ENCODE measurements at regions not wholly inside any gene's neighbourhood (a gene's known extent, or its start where the extent isn't known, plus 50 kb on each side); places are given as distances from the start of the nearest gene placed in this dataset.

DNA sequence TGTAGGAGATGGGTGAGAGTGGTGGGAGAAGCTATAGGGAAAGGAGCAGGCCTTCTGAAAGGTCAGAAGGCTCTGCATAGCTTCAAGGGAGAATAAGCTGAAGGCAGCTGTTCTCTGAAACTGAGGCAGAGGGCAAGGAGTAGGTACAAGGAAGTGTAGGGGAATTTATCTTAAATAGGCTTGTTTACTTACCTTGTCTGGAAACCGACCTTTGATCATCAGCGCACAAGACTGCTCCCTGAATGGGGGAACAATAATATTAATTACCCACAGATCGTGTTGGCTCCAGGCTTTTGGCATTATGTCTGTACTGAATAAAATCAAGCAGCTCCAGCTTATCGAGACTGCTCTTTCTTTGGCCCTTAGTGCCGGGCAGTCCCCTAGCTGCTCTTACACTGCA, 175.5 kb upstream of the MAGEB16 start:
- Histone ChIP-seq H3F3A (ENCODE audit: insufficient read depth, low read length, poor library complexity, severe bottlenecking) (no peaks in the 10 kb centered on the region), H3K79me2 (replicated peaks; ENCODE audit: insufficient read depth, low read length) (no peaks in the 10 kb centered on the region), H3K4me2 (ENCODE audit: low read length) (no peak overlapping the region), H3K9me2 (ENCODE audit: insufficient read depth, low read length) (no peaks in the 10 kb centered on the region), H2AFZ (ENCODE audit: low read depth, low read length) (no peak overlapping the region), H3K27me3 (ENCODE audit: insufficient read depth, low read depth, low read length) (no peaks in the 10 kb centered on the region), H3K27ac (ENCODE audit: low read length) (no peak overlapping the region), H3K4me3 (ENCODE audit: low read length) (no peak overlapping the region), H3K36me3 (ENCODE audit: insufficient read depth, low read length) (no peaks in the 10 kb centered on the region), H4K20me1 (ENCODE audit: insufficient read depth) (no peaks in the 10 kb centered on the region), H3K9ac (ENCODE audit: low read length) (no peak overlapping the region), H3K9me3 (ENCODE audit: low read length) (no peaks in the 10 kb centered on the region)
- TF ChIP-seq MXI1 (conservative IDR thresholded peaks at IDR 0.05; ENCODE audit: poor library complexity, severe bottlenecking), result no peak
- TF ChIP-seq EP300 (conservative IDR thresholded peaks at IDR 0.05; ENCODE audit: poor library complexity, severe bottlenecking), result no peak
- TF ChIP-seq, protein P1, sequence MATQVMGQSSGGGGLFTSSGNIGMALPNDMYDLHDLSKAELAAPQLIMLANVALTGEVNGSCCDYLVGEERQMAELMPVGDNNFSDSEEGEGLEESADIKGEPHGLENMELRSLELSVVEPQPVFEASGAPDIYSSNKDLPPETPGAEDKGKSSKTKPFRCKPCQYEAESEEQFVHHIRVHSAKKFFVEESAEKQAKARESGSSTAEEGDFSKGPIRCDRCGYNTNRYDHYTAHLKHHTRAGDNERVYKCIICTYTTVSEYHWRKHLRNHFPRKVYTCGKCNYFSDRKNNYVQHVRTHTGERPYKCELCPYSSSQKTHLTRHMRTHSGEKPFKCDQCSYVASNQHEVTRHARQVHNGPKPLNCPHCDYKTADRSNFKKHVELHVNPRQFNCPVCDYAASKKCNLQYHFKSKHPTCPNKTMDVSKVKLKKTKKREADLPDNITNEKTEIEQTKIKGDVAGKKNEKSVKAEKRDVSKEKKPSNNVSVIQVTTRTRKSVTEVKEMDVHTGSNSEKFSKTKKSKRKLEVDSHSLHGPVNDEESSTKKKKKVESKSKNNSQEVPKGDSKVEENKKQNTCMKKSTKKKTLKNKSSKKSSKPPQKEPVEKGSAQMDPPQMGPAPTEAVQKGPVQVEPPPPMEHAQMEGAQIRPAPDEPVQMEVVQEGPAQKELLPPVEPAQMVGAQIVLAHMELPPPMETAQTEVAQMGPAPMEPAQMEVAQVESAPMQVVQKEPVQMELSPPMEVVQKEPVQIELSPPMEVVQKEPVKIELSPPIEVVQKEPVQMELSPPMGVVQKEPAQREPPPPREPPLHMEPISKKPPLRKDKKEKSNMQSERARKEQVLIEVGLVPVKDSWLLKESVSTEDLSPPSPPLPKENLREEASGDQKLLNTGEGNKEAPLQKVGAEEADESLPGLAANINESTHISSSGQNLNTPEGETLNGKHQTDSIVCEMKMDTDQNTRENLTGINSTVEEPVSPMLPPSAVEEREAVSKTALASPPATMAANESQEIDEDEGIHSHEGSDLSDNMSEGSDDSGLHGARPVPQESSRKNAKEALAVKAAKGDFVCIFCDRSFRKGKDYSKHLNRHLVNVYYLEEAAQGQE (IDR thresholded peaks at IDR 0.05; ENCODE audit: borderline replicate concordance), result no peak
- no peak for TF ChIP-seq TAF1 (IDR thresholded peaks at IDR 0.05; ENCODE audit: low read depth)
- no peak for TF ChIP-seq POLR2AphosphoS5 (IDR thresholded peaks at IDR 0.05)
- TF ChIP-seq CTCF (IDR thresholded peaks at IDR 0.05; ENCODE audit: poor library complexity, severe bottlenecking), result no peak
- TF ChIP-seq RAD21 (conservative IDR thresholded peaks at IDR 0.05), result no peak
- TF ChIP-seq EZH2 (IDR thresholded peaks at IDR 0.05; ENCODE audit: borderline replicate concordance, insufficient read depth, low read length, poor library complexity, severe bottlenecking), result no peak
- no peak for TF ChIP-seq SMC3 (conservative IDR thresholded peaks at IDR 0.05; ENCODE audit: poor library complexity)

DNA sequence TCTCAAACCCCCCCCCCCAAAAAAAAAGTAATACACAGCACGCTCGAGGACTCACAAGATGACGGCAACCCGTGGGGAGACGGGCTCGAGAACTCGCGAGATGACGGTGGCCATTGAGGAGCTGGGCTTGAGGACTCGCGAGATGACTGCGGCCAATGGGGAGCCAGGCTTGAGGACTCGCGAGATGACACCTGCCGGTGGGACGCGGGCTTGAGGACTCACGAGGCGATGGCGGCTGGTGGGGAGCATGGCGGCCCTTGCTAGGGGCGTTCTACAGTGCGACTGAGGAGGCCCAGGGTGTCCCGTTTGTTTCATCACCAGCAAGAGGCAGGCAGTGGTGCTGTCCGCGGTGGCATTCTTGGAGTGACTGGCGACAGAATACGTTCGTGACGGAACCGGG, 172.4 kb upstream of the MAGEB16 start:
- H4K20me1 ChIP-seq (ENCODE audit: insufficient read depth), result no peaks in the 10 kb centered on the region
- no peaks in the 10 kb centered on the region for H3K9me3 ChIP-seq (ENCODE audit: low read length)
- TF ChIP-seq POLR2AphosphoS5 (IDR thresholded peaks at IDR 0.05), result no peak
- TF ChIP-seq SMC3 (conservative IDR thresholded peaks at IDR 0.05; ENCODE audit: poor library complexity), result no peak
- no peak for TF ChIP-seq MXI1 (conservative IDR thresholded peaks at IDR 0.05; ENCODE audit: poor library complexity, severe bottlenecking)
- TF ChIP-seq CTCF (IDR thresholded peaks at IDR 0.05; ENCODE audit: poor library complexity, severe bottlenecking), result no peak
- no peak for TF ChIP-seq TAF1 (IDR thresholded peaks at IDR 0.05; ENCODE audit: low read depth)
- TF ChIP-seq EZH2 (IDR thresholded peaks at IDR 0.05; ENCODE audit: borderline replicate concordance, insufficient read depth, low read length, poor library complexity, severe bottlenecking), result no peak
- TF ChIP-seq RAD21 (conservative IDR thresholded peaks at IDR 0.05), result no peak
- no peak for TF ChIP-seq EP300 (conservative IDR thresholded peaks at IDR 0.05; ENCODE audit: poor library complexity, severe bottlenecking)
- TF ChIP-seq, protein P1 (IDR thresholded peaks at IDR 0.05; ENCODE audit: borderline replicate concordance), result no peak
- H3K9ac ChIP-seq (ENCODE audit: low read length), result no peak overlapping the region
- H3K4me2 ChIP-seq (ENCODE audit: low read length), result no peak overlapping the region
- no peaks in the 10 kb centered on the region for H3F3A ChIP-seq (ENCODE audit: insufficient read depth, low read length, poor library complexity, severe bottlenecking)
- H3K9me2 ChIP-seq (ENCODE audit: insufficient read depth, low read length), result no peaks in the 10 kb centered on the region
- H3K36me3 ChIP-seq (ENCODE audit: insufficient read depth, low read length), result no peaks in the 10 kb centered on the region
- H3K27ac ChIP-seq (ENCODE audit: low read length), result no peak overlapping the region
- H2AFZ ChIP-seq (ENCODE audit: low read depth, low read length), result no peak overlapping the region
- H3K4me3 ChIP-seq (ENCODE audit: low read length), result no peak overlapping the region
- H3K27me3 ChIP-seq (ENCODE audit: insufficient read depth, low read depth, low read length), result no peaks in the 10 kb centered on the region
- H3K79me2 ChIP-seq (replicated peaks; ENCODE audit: insufficient read depth, low read length), result no peaks in the 10 kb centered on the region

All from neural cell (in vitro differentiated cells).